Breast epithelium (tissue), 4 donors: ENCODE measurements at regions not wholly inside any gene's neighbourhood (a gene's known extent, or its start where the extent isn't known, plus 50 kb on each side); places are given as distances from the start of the nearest gene placed in this dataset.
"Not testable (repeated sequence)": the region's sequence is repeated elsewhere in the genome, so short reads cannot be mapped to it uniquely, and the experiment has no call there.

Experiments used
- DNase-seq, 2 donors: peaks; one replicate each; pipeline ENCODE4 v3.0.0-alpha.2; 2019; ENCODE audit warnings: low spot score in 2 of 2
- H3K27ac ChIP-seq, 2 donors: fragments of 200-600 bp; sonication (generic) in 1 of 2; one replicate each; pipeline ENCODE4 v1.5.1; 2016 to 2019; ENCODE audit warnings: mild to moderate bottlenecking in 1 of 2
- H3K27me3 ChIP-seq, 2 donors: fragments of 200-600 bp; sonication (generic) in 1 of 2; one replicate each; pipeline versions ENCODE4 v1.5.1 to v1.6.0; 2017 to 2019; ENCODE audit warnings: control low read depth in 1 of 2, mild to moderate bottlenecking in 1 of 2
- H3K36me3 ChIP-seq: fragments of 200-600 bp; one replicate; pipeline ENCODE4 v1.5.1; 2019
- H3K4me1 ChIP-seq, 2 donors: fragments of 200-600 bp; sonication (generic); one replicate each; pipeline ENCODE4 v1.5.1; 2016 to 2019; ENCODE audit warnings: control low read depth in 1 of 2
- H3K4me3 ChIP-seq, 3 donors: fragments of 200-600 bp; sonication (generic); 1 replicate in 2 of 3; 2 replicates in 1 of 3; pipeline ENCODE4 v1.5.1; 2016 to 2019; ENCODE audit warnings: mild to moderate bottlenecking in 3 of 3, moderate library complexity in 2 of 3
- H3K9me3 ChIP-seq, 2 donors: fragments of 200-600 bp; sonication (generic) in 1 of 2; one replicate each; pipeline ENCODE4 v1.5.1; 2016 to 2019; ENCODE audit warnings: control low read depth in 1 of 2
- CTCF ChIP-seq, 3 donors: fragments of 450-650 bp; IDR thresholded peaks; one replicate each; pipeline ENCODE4 v1.5.1; 2016 to 2017; ENCODE audit warnings: antibody characterized with exemption in 3 of 3, mild to moderate bottlenecking in 3 of 3, moderate library complexity in 3 of 3
- POLR2A ChIP-seq: fragments of 450-650 bp; IDR thresholded peaks from one replicate; pipeline ENCODE4 v1.6.1; 2016; ENCODE audit warnings: antibody characterized with exemption, mild to moderate bottlenecking, moderate library complexity
- POLR2AphosphoS5 ChIP-seq, 3 donors: sonication (generic); formaldehyde crosslinking; IDR thresholded peaks; one replicate each; pipeline ENCODE4 v1.6.1; 2017; ENCODE audit warnings: antibody characterized with exemption in 3 of 3
- intact Hi-C: fragments of 100-400 bp; cut with DNase I; formaldehyde crosslinking; loops from one replicate; pipeline ENCODE4 v1.15.1; 2023; ENCODE audit warnings: low total_unique reads

GRCh38 chr4:84110040-84110439, 389.1 kb downstream of the NKX6-1 start:
- Histone ChIP-seq H3K36me3 (no peaks in the 10 kb centered on the region), H3K27ac (no peak overlapping the region), H3K9me3 (peaks cover 0 to 9% of the 10 kb centered on the region in 2 donors), H3K4me1 (no peaks in the 10 kb centered on the region), H3K4me3 (no peak overlapping the region), H3K27me3 (no peaks in the 10 kb centered on the region)
- no peak for DNase-seq
- intact Hi-C loops = no loop called here
- TF ChIP-seq CTCF (IDR thresholded peaks at IDR 0.05) = no peak
- TF ChIP-seq POLR2A = no peak
- TF ChIP-seq POLR2AphosphoS5 (IDR thresholded peaks at IDR 0.05) = no peak

GRCh38 chr4:84101653-84102625, 397.2 kb downstream of the NKX6-1 start:
- DNase-seq, H3K27ac ChIP-seq, H3K4me1 ChIP-seq, H3K36me3 ChIP-seq, intact Hi-C loops, H3K9me3 ChIP-seq, H3K4me3 ChIP-seq, H3K27me3 ChIP-seq: not testable (repeated sequence)

GRCh38 chr4:84100071-84100470, 399.0 kb downstream of the NKX6-1 start:
- TF ChIP-seq POLR2AphosphoS5 (IDR thresholded peaks at IDR 0.05) (no peak), CTCF (IDR thresholded peaks at IDR 0.05) (no peak), POLR2A (no peak)
- intact Hi-C loops = no loop called here
- DNase-seq = no peak

GRCh38 chr4:84099599-84099998, 399.5 kb downstream of the NKX6-1 start:
- Histone ChIP-seq H3K4me1 (no peaks in the 10 kb centered on the region), H3K27me3 (no peaks in the 10 kb centered on the region), H3K27ac (no peak overlapping the region), H3K36me3 (no peaks in the 10 kb centered on the region), H3K4me3 (no peak overlapping the region), H3K9me3 (no peaks in the 10 kb centered on the region)
- no peak for DNase-seq
- intact Hi-C loops = no loop called here
- TF ChIP-seq POLR2A = no peak
- no peak for TF ChIP-seq CTCF (IDR thresholded peaks at IDR 0.05)
- TF ChIP-seq POLR2AphosphoS5 (IDR thresholded peaks at IDR 0.05) = no peak

More at GRCh38 chr4:84100071-84100470, 399.0 kb downstream of the NKX6-1 start:
- no peaks in the 10 kb centered on the region for H3K36me3 ChIP-seq
- H3K4me3 ChIP-seq = no peak overlapping the region
- no peaks in the 10 kb centered on the region for H3K4me1 ChIP-seq
- H3K27me3 ChIP-seq = no peaks in the 10 kb centered on the region
- H3K27ac ChIP-seq = no peak overlapping the region
- H3K9me3 ChIP-seq = no peaks in the 10 kb centered on the region

GRCh38 chr4:84091266-84091665, 407.8 kb downstream of the NKX6-1 start:
- TF ChIP-seq CTCF (IDR thresholded peaks at IDR 0.05) (no peak), POLR2A (no peak), POLR2AphosphoS5 (IDR thresholded peaks at IDR 0.05) (no peak)
- H3K4me1 ChIP-seq = peaks cover 0 to 4% of the 10 kb centered on the region in 2 donors
- no peak for DNase-seq
- intact Hi-C loops = no loop called here
- no peaks in the 10 kb centered on the region for H3K9me3 ChIP-seq
- no peaks in the 10 kb centered on the region for H3K36me3 ChIP-seq
- H3K4me3 ChIP-seq = no peak overlapping the region
- H3K27me3 ChIP-seq = no peaks in the 10 kb centered on the region
- H3K27ac ChIP-seq = no peak overlapping the region
